ENCODE measurements at regions not wholly inside any gene's neighbourhood (a gene's known extent, or its start where the extent isn't known, plus 50 kb on each side); places are given as distances from the start of the nearest gene placed in this dataset.

DNA sequence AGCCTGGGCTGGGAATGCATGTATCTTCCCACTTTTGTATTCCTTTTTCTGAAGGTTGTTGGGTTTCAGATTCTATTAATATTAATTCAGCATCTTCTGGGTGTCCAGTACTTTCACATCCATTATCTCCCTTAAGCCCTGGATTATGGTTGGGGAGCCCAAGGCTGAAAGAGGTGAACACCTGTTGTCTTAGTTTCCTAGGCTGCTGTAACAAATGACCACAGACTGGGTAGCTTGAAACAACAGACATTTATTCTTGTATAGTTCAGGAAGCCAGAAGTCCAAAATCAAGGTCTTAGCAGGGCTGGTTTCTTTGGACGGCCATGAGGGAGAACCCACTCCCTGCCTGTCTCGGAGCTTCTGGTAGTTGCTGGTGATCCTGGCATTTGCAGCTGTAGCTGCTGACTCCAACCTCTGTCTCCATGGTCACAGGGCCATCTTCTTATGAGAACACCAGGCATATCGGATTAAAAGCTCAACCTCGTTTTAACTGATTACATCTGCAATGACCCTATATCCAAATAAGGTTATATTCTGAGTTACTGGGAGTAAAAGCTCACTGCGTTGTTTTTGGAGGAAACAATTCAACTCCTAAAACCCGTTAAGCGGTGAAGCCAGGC lies 68.2 kb upstream of the CLMN start:
- no peak for DNase-seq (ENCODE audit: low read depth in 2 of 3, low spot score in 2 of 3)

DNA sequence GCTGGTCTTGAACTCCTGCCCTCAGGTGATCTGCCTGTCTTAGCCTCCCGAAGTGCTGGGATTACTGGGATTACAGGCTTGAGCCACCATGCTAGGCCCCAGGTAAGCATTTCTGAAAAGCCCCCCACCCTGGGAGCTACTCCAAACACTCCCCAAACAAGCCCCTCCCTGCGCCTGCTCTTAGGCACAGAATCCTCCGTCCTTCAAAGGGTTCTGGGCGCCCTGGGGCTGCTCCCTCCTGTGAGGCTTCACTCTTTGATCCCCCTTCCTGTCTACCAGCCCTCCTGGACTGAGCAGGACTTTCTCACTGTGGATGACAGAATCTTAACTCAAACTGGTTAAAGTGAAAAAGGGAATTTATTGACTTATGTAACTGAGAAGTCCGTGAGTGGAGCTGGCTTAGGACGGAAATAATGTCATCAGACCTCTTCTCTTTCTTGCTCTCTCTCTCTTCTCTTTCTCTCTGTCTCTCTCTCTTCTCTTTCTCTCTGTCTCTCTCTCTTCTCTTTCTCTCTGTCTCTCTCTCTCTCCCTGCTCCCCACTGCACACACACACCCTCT lies 66.9 kb upstream of the CLMN start:
- DNase-seq (ENCODE audit: low read depth in 2 of 3, low spot score in 2 of 3): no peak

DNA sequence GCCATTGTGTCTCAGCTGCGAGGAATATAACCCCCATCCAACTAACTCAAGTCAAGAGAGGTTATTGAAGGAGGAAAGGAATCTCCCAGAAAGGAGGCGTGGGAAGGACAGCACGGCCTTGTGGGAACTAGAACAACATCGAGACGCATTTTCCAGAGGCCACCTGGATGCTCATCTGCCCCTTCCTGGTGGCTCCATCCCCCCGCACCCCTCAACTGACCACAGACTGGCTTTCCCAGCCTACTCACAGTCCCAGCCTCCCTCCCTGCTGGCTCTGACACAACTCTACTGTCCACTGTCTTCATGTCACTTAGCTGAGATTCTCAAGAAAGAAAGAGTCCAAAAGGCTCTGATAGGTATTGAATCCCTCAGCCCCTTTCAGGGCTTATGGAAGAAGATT lies 66.0 kb upstream of the CLMN start:
- DNase-seq (ENCODE audit: low read depth in 2 of 3, low spot score in 2 of 3): no peak

DNA sequence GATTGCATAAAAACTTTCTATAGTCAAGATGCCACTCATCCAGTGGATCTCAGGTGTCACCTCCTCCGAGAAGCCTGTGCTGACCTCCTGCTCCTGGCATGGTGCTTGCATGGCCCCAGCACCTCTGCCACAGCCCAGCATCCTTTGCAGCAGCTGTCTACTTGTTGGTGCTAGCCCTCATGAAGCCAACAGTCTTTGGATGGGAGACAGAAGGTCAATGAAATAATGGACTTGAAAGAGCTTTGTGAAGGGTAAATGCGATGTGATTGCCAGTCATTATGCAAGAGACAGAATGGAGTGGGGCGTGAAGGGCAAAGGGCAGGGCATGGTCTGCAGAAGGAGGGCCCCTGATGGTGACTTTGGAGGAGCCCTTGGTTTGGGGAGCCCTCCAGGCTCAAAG lies 63.0 kb upstream of the CLMN start:
- DNase-seq (ENCODE audit: low read depth in 2 of 3, low spot score in 2 of 3): no peak

DNA sequence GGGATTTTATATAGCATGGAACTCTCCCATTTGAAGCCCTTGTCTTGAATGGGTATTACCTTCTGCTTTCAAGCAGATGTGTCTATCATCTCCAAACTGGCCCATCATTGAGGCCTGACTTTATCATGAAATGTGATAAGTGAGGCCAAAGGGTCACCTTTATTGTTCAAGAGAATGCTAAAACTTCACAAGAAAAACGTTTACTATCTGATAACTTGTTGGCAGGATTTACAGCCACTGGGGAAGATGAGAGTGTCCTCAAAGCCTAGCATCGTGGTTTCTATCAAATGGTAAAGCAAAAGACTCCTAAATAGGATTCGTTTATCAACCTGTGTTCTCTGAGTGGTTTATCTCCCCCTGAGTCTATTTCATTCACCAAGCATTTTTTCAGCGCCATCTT lies 62.0 kb upstream of the CLMN start:
- DNase-seq (ENCODE audit: low read depth in 2 of 3, low spot score in 2 of 3): no peak

DNA sequence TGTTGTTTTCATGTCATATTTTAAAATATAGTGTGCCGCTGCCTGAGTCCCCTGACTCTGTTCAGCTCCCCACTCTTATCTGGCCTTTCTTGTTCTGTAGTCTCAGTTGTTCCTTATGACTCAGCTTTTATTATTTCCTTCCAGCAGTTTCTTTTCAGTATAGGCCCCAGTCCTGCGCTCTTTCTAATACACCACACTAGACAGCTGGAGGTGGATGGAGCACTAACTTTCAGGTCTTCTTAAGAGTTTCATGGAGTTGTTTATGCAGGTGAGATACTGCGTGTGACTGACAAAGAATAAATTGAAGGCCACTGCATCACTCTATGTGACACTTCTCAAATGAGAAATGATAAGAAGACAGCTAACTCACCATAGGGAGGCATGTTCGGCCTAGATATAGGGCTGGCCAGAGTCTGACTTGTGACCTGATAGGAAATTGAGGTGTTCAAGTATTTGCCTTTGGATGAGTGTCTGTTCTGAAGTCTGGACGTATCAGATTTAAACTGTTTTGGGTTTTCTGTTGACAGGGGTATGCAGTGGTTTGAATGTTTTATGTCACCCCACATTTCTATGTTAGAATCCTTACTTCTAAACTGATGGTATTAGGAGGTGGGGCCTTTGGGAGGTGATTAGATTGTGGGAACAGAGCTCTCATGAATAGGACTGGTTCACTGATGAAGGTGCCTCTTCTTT lies 60.8 kb upstream of the CLMN start:
- no peak for DNase-seq (ENCODE audit: low read depth in 2 of 3, low spot score in 2 of 3)

DNA sequence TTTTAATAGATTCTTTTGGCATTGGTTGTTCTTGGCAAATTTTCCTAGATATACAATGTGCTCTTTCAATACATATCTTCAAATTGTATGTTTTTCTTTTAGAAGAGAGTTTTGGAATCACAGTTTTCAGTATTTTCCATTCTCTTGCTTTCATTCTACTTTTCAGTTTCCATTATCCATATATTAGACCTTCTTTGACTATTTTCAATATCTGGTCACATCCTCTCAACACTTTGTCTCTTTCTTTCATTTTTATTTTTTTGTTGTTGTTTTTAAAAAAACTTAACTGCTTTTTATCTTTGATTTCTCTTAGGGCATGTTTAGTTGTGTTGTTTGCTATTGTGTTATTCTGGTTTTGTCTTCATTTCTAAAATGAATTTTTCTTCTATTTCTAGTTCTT lies 59.9 kb upstream of the CLMN start:
- DNase-seq (ENCODE audit: low read depth in 2 of 3, low spot score in 2 of 3): no peak

DNA sequence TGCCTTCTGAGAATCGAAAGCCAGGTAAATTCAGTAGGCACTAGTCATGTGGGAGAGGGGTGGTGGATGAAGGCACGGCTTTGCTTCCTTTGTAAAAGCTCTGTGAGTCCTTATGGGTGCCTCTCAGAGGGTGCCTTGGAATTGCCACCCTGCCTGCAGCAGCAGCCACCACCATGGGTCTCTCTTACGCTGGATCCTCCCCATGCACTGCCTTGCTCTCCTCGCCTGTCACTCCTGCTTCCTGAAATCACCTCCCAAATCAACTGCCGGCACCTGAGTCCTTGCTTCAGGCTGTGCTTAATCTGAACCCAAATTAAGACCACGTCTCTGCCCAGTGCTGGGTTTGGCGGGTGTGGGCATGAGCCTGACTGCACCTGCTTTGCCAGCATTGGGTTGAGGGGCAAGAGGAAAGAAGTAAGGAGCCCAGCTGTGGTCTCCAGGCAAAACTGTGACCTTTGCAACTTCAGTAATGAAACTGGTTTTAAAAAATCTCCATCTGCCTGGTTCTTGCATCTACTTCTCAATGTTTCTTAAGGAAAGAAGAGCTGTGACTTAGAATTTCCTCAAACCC lies 55.9 kb upstream of the CLMN start:
- DNase-seq (ENCODE audit: low read depth in 2 of 3, low spot score in 2 of 3): no peak

DNA sequence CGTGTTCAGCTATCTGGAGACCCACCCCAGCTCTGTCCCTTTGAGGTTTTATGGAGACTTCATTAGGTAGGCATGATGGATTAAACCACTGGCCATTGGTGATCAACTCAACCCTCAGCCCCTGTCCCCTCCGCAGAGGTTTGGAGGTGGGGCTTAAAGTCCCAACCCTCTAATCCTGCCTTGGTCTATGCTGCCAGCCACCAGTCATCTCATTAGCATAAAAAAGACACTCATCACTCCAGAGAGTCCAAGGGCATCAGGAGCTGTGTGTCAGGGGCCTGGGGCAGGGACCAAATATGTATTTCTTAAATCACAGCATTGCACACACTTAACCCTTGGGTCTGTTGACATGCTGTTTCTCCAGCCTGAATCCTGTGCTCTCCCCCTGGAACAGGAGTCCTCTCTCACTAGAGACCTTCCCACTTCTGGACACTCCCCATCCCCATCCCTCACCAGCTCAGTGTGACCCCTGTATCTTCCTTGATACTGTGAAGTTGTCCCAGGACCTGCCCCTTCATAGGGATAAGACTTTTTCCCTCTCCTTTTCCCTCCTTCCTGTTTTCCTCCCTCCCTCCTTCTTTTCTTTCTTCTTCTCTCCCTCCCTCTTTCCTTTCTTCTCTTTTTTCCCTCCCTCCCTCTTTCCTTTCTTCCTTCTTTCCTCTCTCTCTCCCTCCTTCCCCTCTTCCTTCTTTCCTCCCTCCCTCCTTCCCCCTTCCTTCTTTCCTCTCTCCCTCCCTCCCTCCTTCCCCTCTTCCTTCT lies 54.7 kb upstream of the CLMN start:
- no peak for DNase-seq (ENCODE audit: low read depth in 2 of 3, low spot score in 2 of 3)

DNA sequence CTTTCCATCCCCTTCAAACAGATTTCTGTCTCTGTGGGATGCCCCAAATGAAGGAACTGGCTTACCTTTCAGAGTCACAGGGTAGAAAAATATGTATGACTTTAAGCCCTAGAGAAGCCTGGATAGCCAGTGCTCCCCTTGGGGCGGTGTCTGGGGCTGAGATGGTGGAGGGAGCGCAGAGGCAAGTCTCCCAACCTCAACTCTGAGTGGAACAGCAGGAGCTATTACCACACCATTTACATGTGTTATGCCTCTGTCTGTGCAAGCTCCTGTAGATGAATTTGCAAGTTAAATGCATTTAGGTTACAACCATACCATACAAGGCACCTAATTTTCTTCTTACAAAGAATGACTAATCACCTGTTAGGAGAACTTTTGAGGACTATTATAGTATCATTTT lies 50.4 kb upstream of the CLMN start:
- DNase-seq (ENCODE audit: low read depth in 2 of 3, low spot score in 2 of 3): no peak

All from hematopoietic multipotent progenitor cell (in vitro differentiated cells).